GM12878 (cell line): ENCODE measurements at regions not wholly inside any gene's neighbourhood (a gene's known extent, or its start where the extent isn't known, plus 50 kb on each side); places are given as distances from the start of the nearest gene placed in this dataset.

ENCODE experiments used
- ATAC-seq: fragments of 200-7000 bp; cut with Tn5 transposase; 3 replicates; pipeline ENCODE4 v1.9.1; 2020; ENCODE audit warnings: mild to moderate bottlenecking, moderate library complexity
- BruUV-seq: library from RNA; stranded (reverse); fragments of 400-500 nt; replicated peaks from 2 replicates; lab custom pipeline; 2021; lab: Mats Ljungman, UMichigan
- CTCF ChIA-PET: fragments of 300-600 bp; sonication (Branson Sonifier 250); formaldehyde crosslinking; extraction: SDS; loops from one replicate; lab custom pipeline; 2021; ENCODE audit warnings: inconsistent platforms; lab: Yijun Ruan, JAX
- POLR2A ChIA-PET: fragments of 350-600 bp; formaldehyde crosslinking; extraction: SDS; loops from one replicate; lab custom pipeline; 2021; ENCODE audit warnings: inconsistent platforms; lab: Charles Lee
- RAD21 ChIA-PET: fragments of 300-600 bp; sonication (Branson Sonifier 250); formaldehyde crosslinking; loops from one replicate; lab custom pipeline; 2023; ENCODE audit warnings: antibody characterized with exemption; ENCODE audit not compliant: unreplicated experiment; lab: Charles Lee
- SMC1A ChIA-PET: fragments of 300-600 bp; sonication (Branson Sonifier 250); formaldehyde crosslinking; loops from one replicate; lab custom pipeline; 2023; ENCODE audit not compliant: unreplicated experiment, uncharacterized antibody; lab: Charles Lee
- DNase-seq: peaks from one replicate; pipeline ENCODE4 v3.0.0-alpha.2; 2011; ENCODE audit warnings: low read depth, low spot score
- FAIRE-seq: peaks from 3 replicates; lab custom pipeline; 2011; peaks lifted over from hg19 to GRCh38; lab: Jason Lieb, UNC
- H2AFZ ChIP-seq: 2 replicates; pipeline ENCODE4 v1.6.0; 2011; ENCODE audit warnings: low read depth, low read length, control low read depth; ENCODE audit not compliant: control insufficient read depth
- H3K27ac ChIP-seq: 2 replicates; pipeline ENCODE4 v1.5.1; 2011; ENCODE audit warnings: control low read depth; ENCODE audit not compliant: control insufficient read depth, insufficient read depth
- H3K27me3 ChIP-seq, 2 experiments: replicated peaks in 1 of 2; 2 replicates each; pipeline versions ENCODE4 v1.6.0 to v1.6.1; 2011; ENCODE audit warnings: low read length in 1 of 2; ENCODE audit not compliant: control insufficient read depth in 2 of 2, insufficient read depth in 2 of 2
- H3K36me3 ChIP-seq, 2 experiments: 2 replicates each; pipeline ENCODE4 v1.5.1; 2011; ENCODE audit warnings: low read length in 1 of 2; ENCODE audit not compliant: control insufficient read depth in 2 of 2, insufficient read depth in 2 of 2
- H3K4me1 ChIP-seq: 2 replicates; pipeline ENCODE4 v1.6.1; 2011; ENCODE audit warnings: mild to moderate bottlenecking, low read length, moderate library complexity, mixed read lengths; ENCODE audit not compliant: control insufficient read depth, insufficient read depth
- H3K4me2 ChIP-seq: 2 replicates; pipeline ENCODE4 v1.6.0; 2011; ENCODE audit warnings: control low read depth; ENCODE audit not compliant: control insufficient read depth, insufficient read depth
- H3K4me3 ChIP-seq: fragments of 200-600 bp; sonication (generic); 2 replicates; pipeline ENCODE4 v1.5.1; 2016
- H3K79me2 ChIP-seq: 2 replicates; pipeline ENCODE4 v1.6.0; 2011; ENCODE audit warnings: low read length; ENCODE audit not compliant: control insufficient read depth, insufficient read depth
- H3K9ac ChIP-seq: 2 replicates; pipeline ENCODE4 v1.8.0; 2011; ENCODE audit warnings: low read length, control low read depth, mixed read lengths; ENCODE audit not compliant: control insufficient read depth, insufficient read depth
- H3K9me3 ChIP-seq: replicated peaks from 3 replicates; pipeline ENCODE4 v1.5.1; 2011; ENCODE audit warnings: mild to moderate bottlenecking, low read length; ENCODE audit not compliant: control insufficient read depth, insufficient read depth
- H4K20me1 ChIP-seq: 2 replicates; pipeline ENCODE4 v1.6.0; 2011; ENCODE audit not compliant: control insufficient read depth, insufficient read depth
- ATF3 ChIP-seq: IDR thresholded peaks from 2 replicates; pipeline ENCODE4 v1.6.1; 2011; ENCODE audit warnings: low read depth, mild to moderate bottlenecking, low read length, moderate library complexity, borderline replicate concordance; ENCODE audit errors: extremely low read depth
- CEBPZ ChIP-seq: fragments of 150-350 bp; IDR thresholded peaks from 2 replicates; pipeline ENCODE4 v1.6.1; 2016; ENCODE audit warnings: low read depth, low read length
- EGR1 ChIP-seq, 2 experiments: IDR thresholded peaks; 1 replicate in 1 of 2; 2 replicates in 1 of 2; pipeline ENCODE4 v1.6.1; 2011 to 2012; ENCODE audit warnings: low read depth in 2 of 2, low read length in 2 of 2, borderline replicate concordance in 1 of 2, mild to moderate bottlenecking in 1 of 2, moderate library complexity in 1 of 2
- NR2C2 ChIP-seq: IDR thresholded peaks from 2 replicates; pipeline ENCODE4 v1.6.1; 2011; ENCODE audit warnings: borderline replicate concordance, low read depth; ENCODE audit not compliant: control insufficient read depth, insufficient read length
- RFX5 ChIP-seq: IDR thresholded peaks from 2 replicates; pipeline ENCODE4 v1.6.1; 2011; ENCODE audit warnings: low read depth, low read length, improper control_type of control experiment
- WRNIP1 ChIP-seq: IDR thresholded peaks from 2 replicates; pipeline ENCODE4 v1.6.1; 2011; ENCODE audit warnings: low read depth, low read length, improper control_type of control experiment, borderline replicate concordance
- WGBS: methylation state at CpG from one replicate; pipeline ENCODE4 v1.1.6; 2016; ENCODE audit warnings: low lambda C conversion rate; ENCODE audit not compliant: insufficient replicate concordance, insufficient coverage; ENCODE audit errors: missing lambda C conversion rate; 5-methylcytosine and 5-hydroxymethylcytosine counted together
- in situ Hi-C: fragments of 300-500 bp; cut with MboI; formaldehyde crosslinking; loops from 9 replicates; pipeline ENCODE4 v1.14.3; 2018; ENCODE audit warnings: mixed read lengths
- intact Hi-C: fragments of 100-400 bp; cut with micrococcal nuclease; formaldehyde crosslinking; loops from one replicate; pipeline ENCODE4 v1.14.2; 2022; ENCODE audit not compliant: unreplicated experiment

DNA sequence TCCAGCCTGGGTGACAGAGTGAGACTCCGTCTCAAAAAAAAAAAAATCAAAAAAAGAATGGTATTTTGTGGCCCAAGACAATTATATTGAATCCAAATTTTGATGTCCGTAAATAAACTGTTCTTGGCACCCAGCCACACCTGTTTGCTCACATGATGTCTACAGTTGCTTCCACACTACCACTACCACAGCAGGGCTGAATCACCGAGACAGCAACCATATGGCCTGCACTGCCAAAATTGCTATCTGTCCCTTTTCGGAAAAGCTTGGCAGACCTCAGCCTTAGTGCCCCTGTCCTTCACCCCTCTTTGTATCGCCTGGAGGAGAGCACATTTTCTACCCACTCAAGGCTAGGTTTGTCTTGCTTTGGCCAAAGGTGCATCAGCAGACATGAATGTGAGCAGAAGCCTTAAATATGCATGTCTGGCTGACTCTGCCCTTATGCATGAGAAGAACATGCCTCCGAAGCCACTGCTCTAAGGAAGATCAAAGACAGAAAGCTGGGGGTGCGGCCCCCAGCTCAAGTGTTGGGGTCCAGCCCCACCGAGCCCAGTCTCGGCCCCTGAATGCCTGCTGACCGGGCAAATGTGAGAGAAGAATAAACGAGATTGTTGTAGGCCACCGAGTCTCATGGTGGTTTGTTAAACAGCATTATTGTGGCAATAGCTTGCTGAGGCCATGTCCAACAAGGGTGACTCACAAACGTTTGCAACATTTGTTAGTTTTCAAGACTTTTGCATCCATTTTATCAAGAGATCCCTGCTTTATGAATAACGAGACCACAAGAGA lies 108.1 kb downstream of the TPRA1 start:
- RAD21 ChIA-PET, result no interaction called here
- Histone ChIP-seq H3K4me1 (peaks cover 23% of the 10 kb centered on the region), H3K27ac (no peak overlapping the region), H3K4me2 (no peak overlapping the region), H3K36me3 (no peaks in the 10 kb centered on the region), H3K9ac (no peak overlapping the region), H3K9me3 (no peaks in the 10 kb centered on the region), H3K27me3 (no peaks in the 10 kb centered on the region; a peak in 1 of 4 replicates), H2AFZ (no peak overlapping the region), H4K20me1 (no peaks in the 10 kb centered on the region), H3K4me3 (no peak overlapping the region), H3K79me2 (no peaks in the 10 kb centered on the region)
- DNase-seq (no peak), FAIRE-seq (no peak), ATAC-seq (no peak)
- intact Hi-C loops, result no loop called here
- TF ChIP-seq ATF3, result no peak
- no peak for TF ChIP-seq CEBPZ
- no peak for TF ChIP-seq EGR1 (IDR thresholded peaks at IDR 0.05; ENCODE audit: borderline replicate concordance in 1 of 2, low read depth in 2 of 2, low read length in 2 of 2)
- no peak for TF ChIP-seq NR2C2
- no peak for TF ChIP-seq WRNIP1
- TF ChIP-seq RFX5, result no peak
- POLR2A ChIA-PET, result interaction anchor here (0.6 kb wide), 1 partner anchor 7 kb away, joined by 3 read pairs; no protein-coding TSS in a partner anchor
- in situ Hi-C loops, result no loop called here
- WGBS, result 24% methylated on average over 14 of the region's 14 CpGs
- CTCF ChIA-PET, result no interaction called here
- SMC1A ChIA-PET, result interaction anchor here (1.0 kb wide), 1 partner anchor 427 kb away, joined by 3 read pairs; no protein-coding TSS in a partner anchor
- BruUV-seq, result no TSS peak
